ENCODE measurements at regions not wholly inside any gene's neighbourhood (a gene's known extent, or its start where the extent isn't known, plus 50 kb on each side); places are given as distances from the start of the nearest gene placed in this dataset.

- no peak for DNase-seq
Measured at GRCh38 chr20:57867807-57868206, 158.0 kb upstream of the PMEPA1 start.

GRCh38 chr20:57867181-57867803 is 157.5 kb upstream of the PMEPA1 start:
- DNase-seq = no peak

- no peak for DNase-seq
Measured at GRCh38 chr20:57866250-57867106, 156.7 kb upstream of the PMEPA1 start.

DNA sequence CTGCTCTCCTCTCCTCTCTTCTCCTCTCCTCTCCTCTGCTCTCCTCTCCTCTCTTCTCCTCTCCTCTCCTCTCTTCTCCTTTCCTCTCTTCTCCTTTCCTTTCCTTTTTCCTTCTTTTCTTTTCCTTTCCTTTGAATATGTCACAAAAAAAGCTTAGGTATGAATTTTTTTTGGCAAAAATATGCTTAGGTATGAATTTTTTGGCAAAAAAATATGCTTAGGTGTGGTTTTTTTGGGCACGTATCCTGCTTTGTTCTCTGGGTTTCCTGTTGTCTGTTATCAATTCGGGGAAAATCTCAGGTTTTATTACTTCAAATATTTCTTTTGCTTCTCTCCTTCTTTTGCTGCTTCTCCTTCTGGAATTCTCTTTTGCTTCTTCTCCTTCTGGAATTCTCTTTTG is 155.5 kb upstream of the PMEPA1 start:
- no peak for DNase-seq

DNA sequence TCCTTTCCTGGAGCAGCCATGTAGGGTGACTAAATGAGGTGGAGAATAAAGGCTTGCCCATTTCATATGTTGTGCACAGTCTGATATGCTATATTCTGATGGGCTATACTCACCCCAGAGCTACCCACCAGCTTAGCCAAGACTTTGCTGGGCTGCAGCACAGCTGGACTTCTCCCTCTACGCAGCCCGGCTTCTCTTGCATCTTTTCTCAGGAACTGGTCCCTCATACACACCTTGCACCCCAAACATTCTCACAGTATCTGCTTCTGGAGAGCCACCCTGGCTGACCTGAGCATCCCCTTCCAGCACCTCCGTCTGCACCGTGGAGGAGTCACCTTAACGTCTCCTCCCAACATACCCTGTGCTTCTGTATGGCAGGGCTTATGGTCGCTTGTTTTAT is 150.8 kb upstream of the PMEPA1 start:
- no peak for DNase-seq

DNA sequence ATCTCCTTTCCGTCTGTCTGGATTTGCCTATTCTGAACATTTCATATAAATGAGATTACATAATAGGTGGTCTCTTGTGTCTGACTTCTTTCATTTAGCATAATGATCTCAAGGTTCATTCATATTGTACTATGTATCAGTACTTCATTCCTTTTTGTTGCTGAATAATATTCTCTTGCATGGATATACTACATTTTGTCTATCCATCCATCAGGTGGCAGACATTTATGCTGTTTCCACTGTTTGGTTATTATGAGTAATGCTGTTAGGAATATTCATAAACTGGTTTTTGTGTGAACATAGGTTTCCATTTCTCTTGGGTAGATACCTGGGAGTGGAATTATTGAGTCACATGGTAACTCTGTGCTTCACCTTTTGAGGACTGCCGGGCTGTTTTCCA is 148.2 kb upstream of the PMEPA1 start:
- DNase-seq = no peak

GRCh38 chr20:57857118-57857517 is 147.3 kb upstream of the PMEPA1 start:
- no peak for DNase-seq

DNA sequence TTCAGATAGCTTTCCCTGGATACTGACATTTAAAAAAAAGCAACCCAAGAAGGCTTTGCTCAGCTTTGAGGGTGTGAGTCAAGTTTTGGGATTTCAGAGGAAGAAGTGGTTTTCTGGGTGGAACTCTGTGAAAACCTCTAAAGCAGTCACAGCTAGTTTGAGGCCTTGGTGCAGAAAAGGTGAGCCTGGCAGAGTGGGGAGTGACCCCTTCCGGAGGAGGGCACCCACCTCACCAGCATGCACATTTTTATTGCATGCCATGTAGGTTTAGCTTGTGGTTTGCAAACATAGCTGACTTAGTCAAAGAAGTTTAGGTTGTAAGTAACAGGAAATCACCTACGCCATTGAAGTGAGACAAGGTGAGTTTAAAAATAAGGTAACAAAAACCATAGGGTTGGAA is 146.8 kb upstream of the PMEPA1 start:
- DNase-seq = no peak

DNA sequence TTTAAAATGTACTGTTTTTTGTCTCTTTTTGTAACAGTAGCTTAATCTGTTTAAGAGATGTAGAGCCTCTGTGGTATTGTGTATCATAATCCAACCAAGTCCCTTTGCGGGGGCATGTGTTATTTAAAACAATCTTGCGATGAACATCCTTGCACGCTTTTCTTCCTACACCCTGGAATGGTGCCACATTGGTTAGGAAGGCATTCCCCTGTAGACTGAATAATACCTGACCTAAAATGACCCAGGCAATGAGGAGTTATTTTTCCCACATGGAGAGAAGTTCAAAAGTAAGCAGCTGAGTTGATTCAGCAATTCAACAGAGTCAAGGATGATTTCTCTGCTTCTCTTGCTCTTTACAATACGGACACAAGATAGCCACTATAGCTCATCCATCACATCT is 142.0 kb upstream of the PMEPA1 start:
- DNase-seq = no peak

GRCh38 chr20:57851025-57851682 is 141.3 kb upstream of the PMEPA1 start:
- no peak for DNase-seq

- DNase-seq = no peak
Measured at GRCh38 chr20:57849521-57850215, 139.9 kb upstream of the PMEPA1 start.

GRCh38 chr20:57849121-57849520 is 139.3 kb upstream of the PMEPA1 start:
- DNase-seq = no peak

DNA sequence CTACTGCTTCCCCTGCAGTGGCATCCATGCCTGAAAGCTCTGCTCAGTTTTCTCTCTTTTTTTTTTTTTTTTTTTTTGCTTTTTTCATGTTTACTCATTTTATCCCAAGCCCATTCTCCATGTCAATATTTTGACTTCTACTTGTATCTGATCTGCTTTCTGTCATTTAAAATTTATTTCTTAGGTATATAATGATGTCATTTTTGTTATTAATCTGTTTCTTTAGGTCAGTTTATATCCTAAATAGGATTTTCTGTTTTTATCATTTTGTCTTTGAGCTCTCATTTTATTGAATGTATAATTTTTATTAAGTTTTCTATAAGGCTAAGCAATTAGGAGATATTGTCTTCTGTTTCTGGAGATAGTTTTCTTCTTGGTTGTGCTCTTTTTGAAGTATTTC is 138.5 kb upstream of the PMEPA1 start:
- DNase-seq = no peak

DNA sequence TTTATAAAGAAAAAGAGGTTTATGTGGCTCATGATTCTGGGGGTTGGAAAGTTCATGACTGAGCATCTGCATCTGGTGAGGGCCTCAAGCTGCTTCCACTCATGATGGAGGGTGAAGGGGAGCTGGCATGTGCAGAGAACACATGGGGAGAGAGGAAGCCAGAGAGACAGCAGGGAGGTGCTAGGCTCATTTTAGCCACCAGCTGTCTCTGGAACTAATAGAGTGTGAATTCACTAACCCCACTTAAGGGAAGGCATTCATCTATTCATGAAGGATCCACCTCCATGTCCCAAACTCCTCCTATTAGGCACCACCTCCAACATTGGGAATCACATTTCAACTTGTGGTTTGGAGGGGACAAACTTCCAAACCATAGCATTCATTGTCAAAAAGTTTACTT is 137.3 kb upstream of the PMEPA1 start:
- DNase-seq = no peak

GRCh38 chr20:57844626-57845596 is 135.1 kb upstream of the PMEPA1 start:
- DNase-seq = no peak

DNA sequence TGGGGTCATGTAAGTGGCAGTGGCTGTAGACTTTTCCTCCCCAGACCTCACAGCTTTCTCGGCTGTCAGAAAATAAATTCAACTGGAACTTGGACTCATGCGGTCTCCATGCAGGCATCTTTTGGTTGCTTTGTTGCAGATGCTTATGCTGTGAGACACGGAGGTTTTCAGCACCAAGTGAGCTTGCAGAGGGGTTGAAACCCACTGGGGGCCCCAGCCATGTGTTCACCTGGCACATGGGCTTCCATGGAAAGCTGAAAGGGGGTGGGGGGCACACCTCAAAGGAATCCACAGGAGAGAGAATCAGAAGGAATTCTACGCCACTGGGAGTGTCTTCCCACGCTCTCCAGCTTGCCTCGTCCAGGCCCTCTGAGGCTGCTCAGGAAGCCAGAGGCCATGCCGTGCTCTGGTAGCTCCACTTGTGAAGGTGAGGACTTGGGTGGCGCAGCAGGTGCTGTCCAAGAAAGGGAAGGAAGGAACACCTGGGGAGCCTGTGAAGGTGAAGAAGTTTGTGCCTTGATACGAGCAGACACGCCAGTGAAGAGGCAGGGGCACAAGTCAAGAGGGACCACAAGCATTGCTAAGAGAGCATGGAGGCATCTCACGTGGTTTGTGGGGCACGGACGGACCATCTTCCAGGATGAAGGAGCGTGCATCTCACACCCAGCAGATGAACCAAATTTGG is 134.3 kb upstream of the PMEPA1 start:
- no peak for DNase-seq

DNA sequence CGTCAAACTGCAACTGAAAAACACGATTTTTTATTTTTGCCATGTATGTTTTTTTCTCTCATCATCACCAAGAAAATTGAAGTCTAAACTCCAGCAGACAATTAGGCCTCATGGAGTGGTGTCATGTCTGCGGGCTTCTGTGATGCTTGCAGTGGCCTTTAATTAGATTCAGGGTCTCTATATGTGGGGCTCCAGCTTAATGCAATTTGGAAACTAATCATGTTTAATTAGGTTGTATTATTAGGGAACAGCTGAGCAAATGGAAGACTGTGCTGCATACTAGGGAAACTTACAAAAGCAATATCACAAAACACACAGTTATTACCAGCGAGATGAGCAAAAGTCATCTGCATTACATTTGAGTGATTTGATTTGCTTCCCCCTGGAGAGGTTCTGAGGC is 132.9 kb upstream of the PMEPA1 start:
- no peak for DNase-seq

GRCh38 chr20:57841297-57841866 is 131.6 kb upstream of the PMEPA1 start:
- DNase-seq = no peak

DNA sequence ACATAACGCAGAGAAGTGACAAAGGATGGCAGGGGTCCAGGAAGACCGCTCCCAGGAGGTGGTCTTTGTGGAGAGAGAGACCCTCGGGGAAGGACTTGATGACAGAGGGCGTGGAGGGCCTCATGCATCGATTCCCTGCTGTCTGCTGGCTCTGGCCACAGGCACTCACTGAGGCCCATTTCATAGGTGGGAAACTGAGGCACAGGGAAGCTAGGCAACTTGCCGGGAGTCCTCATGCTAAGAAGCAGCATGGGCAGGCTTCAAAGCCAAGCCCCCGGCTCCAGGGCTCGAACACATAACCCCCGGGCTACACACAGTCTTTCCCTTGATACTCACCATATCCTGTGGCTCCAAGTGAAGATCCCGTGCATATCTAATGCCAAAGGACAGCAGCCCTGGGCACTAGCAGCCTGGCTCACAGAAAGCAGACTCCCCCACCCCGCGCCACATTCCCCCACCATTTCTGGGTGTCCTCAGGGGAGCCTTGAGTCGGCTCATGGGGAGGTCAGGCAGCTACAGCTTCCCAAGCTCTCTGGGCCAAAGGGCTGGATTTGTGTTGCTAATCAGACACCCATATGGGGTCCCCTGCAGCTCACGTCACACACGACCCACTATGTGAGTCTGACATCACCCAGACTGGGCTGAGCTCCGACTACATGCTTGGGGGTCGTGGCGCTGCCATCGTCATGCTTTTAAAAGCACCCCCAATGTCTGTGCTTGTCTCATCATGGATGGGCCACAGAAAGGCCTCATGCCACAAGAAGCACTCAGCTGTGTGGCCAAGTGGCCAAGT is 130.9 kb upstream of the PMEPA1 start:
- DNase-seq = no peak

DNA sequence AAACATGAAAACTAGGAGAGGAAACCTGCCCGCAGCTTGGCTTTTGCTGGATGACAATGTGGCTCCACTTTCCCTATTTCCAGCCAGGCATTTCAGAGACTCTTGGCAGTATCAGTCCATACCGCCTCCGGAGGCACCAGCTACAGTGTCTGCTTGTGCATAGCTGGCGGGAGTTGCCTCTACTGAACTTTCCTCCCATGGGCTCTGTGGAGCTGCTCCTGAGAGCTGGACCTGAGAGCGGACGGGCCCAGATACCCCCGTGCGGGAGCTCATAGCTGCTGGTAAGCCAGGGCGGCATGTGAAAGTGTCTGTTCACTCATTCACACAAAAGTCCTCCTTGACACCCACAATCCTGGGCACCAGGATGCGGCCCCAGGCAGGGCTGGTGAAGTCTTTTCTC is 130.3 kb upstream of the PMEPA1 start:
- DNase-seq = no peak
